HG03159 (cell line): ENCODE measurements at regions not wholly inside any gene's neighbourhood (a gene's known extent, or its start where the extent isn't known, plus 50 kb on each side); places are given as distances from the start of the nearest gene placed in this dataset.
"Not testable (repeated sequence)": the region's sequence is repeated elsewhere in the genome, so short reads cannot be mapped to it uniquely, and the experiment has no call there.

Experiments
- ATAC-seq: cut with Tn5 transposase; IDR thresholded peaks from one replicate; pipeline ENCODE4 v1.9.1; 2021; ENCODE audit warnings: mild to moderate bottlenecking, moderate library complexity; ENCODE audit not compliant: unreplicated experiment

DNA sequence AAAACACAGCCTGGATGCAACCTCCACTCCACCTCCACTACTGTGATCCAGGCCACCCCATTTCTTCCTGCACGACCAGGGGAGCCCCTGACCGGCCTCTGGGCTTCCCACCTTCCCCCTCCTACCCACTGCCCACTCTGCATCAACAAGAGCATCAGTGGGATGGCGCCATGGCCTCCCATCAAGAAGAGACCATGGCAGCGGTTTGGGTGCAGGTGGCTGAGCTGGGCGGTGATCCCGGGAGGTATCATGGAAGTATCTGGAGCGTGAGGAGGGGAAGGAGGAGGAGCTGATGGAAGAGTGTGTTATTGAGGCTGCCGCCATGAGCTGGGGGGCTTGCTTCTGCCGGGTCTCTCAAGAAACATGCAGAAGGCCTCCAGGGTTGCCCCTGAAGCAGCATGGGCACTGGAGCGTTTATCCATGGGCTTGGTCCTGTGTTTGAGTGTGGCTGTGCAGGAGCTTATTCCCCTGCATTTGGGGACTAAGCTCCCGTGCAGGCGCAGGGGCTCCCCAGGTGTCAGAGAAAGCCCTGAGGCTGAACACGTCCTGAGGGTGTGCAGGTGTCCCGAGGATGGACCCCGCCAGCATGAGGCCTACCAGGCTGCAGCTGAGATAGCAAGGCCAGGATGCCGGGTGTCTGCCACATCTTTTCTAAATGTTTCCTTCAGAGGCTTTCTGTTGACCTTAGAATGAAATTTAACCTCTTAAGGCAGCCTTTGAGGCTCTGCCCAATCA, 99.2 kb upstream of the PCBD1 start:
- no peak for ATAC-seq

- not testable (repeated sequence) for ATAC-seq
Measured at GRCh38 chr10:70990156-70990555, 101.8 kb upstream of the PCBD1 start.

- ATAC-seq, result no peak
Measured at GRCh38 chr10:70990681-70991080, 102.3 kb upstream of the PCBD1 start.

- ATAC-seq, result no peak
Measured at GRCh38 chr10:70991140-70992124, 103.1 kb upstream of the PCBD1 start.

- no peak for ATAC-seq
Measured at GRCh38 chr10:70992436-70992835, 104.1 kb upstream of the PCBD1 start.

DNA sequence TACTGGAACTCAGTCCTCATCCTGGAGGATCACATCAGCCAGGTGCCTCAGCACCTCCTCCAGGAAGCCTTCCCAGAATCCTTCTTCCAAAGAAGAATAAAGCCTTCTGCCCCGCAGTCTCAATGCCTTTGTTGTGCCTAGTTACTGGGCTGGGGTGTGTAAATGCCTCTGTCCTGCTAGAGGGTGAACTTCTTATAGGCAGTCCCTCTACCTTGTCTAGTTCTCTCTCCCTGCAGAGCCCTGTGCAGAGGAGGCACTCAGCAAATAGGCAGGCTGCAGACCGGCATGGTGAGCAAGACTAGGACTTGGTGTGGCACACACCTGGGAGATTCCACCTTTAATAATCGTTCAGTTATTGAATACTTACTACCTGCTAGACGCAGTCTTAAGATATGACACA, 104.7 kb upstream of the PCBD1 start:
- ATAC-seq, result no peak

DNA sequence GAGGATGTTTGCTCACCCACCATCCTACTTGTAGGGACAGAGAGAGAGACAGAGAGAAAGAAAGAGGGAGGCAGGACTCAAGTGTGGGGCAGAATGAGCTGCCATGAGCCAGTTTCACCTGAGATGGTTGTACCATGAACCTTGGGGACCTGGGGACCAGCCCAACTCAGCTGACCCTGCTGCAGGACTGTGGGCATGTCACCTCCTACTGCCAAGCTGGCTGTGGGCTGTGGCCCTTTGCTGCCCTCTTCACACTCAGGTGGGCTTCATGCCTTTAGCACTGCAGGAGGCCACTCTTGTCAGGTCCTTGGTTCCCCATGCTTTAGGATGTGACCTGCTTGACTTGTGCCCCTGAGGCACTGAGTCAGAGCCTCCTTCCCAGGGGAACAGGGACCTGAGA, 108.2 kb upstream of the PCBD1 start:
- no peak for ATAC-seq

- no peak for ATAC-seq
Measured at GRCh38 chr10:70997236-70997635, 108.9 kb upstream of the PCBD1 start.

DNA sequence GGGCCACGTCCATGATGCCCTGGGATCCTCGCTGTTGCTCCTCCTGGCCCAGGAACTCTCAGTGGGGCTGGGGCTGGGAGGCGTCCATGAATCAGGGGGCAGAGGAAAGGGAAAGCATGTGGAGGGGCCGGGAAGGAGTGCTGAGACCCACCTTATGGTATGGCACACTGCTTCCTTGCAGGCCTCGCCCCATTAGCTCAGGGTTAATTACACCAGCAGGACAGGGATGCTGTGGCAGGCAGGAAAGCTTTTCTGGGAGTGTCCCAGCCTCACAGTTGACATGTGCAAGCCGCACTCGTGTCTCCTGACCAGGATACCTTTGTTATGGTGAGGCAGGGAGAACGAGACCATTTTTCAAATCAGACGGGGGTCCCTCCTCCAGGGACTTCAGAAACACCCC, 109.7 kb upstream of the PCBD1 start:
- ATAC-seq, result no peak

GRCh38 chr10:71001470-71001869, 113.1 kb upstream of the PCBD1 start:
- no peak for ATAC-seq

DNA sequence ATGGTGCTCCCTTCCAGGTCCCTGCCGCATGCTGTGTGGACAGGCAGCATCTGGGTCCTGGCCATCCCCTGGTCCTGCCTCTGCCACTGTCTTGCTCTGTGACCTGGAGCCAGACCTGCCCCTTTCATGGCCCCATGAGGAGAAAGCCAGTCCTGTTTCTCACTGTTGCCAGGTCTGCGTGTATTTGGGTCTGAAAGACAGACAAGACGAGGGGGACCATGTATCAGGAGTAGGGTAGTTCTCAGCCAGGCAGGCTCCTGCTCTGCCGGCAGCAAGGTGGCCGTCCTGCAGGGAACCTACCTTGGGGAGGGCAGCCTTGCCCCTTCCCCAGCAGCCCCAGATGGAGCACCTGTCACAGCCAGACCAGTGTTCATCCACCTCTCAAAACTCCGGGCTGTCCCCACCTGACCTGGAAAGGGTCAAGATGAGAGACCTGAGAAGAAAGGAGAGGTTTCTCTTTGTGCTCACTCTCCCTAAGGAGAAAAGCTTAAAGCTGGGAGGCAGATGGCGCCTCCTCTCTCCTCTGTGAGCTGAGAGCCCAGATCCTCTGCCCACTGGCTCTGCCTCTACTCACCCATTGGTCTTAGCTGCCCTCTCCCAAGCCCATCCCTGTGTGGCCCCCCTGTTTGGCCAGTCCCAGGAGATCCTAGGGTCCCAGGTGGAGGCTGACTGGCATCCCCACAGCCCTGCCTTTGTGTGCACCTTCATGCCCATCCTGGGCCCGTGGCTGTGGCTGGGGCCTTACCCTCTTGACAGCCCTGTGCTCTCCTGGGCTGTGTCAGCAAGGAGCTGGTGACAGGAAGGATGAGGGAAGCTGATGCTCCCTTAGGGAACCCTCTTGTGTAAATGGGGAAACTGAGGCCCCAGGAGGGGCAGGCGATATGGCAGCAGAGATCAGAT, 116.1 kb upstream of the PCBD1 start:
- no peak for ATAC-seq

DNA sequence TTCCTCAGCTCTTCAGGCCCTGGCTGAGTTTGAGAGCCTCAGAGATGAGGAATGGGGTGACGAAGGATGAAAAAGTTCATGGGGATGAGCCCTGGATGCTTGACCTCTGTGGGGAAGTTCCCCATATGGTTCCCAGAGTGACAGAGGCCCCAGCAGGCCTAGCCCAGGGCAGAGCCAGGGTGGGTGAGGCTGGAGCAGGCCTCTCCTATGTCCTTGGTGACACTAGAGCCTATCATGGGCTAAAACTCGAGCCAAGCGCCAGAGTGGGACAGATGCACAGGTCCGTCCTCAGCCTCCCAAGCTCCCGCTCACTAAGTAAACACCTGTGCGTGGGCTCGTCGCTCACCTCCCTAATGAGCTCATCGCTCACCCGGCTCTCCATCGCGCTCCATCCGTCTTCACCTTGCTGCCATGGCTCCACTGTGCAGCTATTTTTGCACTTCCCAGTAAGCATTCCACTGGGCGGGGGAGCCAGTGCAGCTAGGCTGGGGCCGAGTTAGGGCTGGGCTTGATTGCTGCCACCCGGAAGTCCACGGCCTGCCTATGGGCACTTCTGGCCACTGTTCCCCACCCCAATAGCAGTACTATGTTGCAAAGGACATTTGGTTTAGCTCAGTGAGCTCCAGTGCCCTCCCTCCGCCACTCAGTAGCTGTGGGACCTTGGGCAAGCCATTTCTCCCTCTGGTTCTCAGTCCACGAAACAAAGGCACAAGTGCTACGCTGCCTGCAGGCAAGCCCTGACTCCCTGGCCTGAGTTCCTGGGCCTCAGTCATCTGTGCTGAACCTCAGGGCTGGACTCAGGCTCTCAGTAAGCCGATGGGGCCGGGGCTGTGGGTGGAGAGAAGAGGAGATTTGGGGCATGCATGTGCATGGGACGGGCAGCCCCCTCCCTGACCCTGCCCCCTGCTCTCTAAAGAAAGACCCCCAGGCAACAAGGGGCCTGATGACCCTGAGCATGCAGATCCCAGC, 117.3 kb upstream of the PCBD1 start:
- ATAC-seq, result no peak

DNA sequence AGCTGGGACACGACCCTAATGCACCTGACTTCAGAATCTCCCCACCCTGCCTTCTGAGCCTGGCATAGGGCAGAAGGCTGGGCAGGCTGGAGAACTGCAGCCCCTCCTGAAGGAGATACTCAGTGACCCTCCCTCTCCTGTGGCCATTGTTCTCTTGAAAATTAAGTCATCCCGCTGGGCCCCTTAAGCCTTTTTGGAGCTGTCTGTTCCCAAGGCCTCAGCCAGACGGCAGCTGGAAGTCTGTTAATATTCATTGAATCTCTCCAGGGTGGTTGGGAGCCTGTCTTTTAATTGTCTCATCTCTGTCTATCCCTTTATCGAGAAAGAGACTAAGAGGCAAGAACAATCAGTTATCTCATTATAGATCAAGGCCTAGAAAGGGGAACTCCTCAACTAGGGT, 118.1 kb upstream of the PCBD1 start:
- no peak for ATAC-seq

DNA sequence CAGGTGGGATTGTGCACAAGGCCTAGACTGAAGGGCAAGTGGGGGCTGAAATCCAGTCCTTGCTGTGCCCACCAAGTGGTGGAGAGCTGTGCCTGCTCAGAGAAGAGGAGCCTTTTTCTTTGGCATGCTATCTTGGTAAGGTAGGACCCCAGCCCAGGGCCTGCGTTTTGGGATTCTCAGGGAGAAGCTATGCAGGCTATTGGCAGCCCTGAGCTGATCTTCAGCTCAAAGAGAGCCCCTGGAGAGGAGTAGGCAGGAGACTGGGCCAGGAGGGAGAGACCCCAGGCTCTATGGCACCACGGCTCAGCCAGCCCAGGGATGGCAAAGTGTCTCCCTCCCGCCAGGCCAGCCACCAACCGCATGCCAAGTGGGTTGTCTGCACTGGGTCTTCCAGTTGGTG, 119.2 kb upstream of the PCBD1 start:
- ATAC-seq, result no peak

DNA sequence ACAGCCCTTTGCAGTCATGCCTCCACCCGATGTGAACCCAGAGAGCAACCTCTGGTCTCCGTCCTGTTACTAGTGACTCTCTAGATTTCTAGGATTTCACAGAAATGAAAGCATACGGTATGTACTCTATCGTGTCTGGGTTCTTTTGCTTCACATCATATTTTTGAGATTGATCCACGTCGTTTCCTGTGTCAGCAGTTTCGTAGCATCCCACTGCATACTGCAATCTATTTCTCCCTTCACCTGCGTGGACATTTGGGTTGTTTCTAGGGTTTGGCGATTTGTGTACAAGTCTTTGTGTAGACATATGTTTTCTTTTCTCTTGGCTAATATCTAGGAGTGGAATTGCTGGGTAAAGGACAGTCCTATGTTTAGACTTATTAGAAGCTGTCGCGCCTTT, 119.8 kb upstream of the PCBD1 start:
- ATAC-seq, result no peak

- ATAC-seq, result no peak
Measured at GRCh38 chr10:71009126-71009525, 120.8 kb upstream of the PCBD1 start.

- no peak for ATAC-seq
Measured at GRCh38 chr10:71010730-71011129, 122.4 kb upstream of the PCBD1 start.

DNA sequence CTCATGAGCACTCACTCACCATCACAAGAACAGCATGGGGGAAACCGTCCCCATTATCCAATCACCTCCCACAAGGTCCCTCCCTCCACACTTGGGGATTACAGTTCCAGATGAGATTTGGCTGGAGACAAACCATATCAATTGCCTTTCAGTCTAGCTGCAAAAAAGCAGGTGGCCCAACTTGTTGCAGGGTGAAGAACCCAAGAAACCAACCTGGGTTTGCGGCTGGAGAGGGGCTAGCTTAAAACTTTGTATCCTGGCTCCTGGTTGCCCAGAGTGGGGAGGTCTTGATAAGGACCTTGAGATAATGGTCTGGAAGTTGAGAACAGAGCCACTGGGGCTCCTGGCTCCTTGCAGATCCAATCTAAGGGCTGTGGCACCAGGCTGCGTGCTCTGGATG, 122.8 kb upstream of the PCBD1 start:
- no peak for ATAC-seq

GRCh38 chr10:71014021-71014805, 125.8 kb upstream of the PCBD1 start:
- ATAC-seq, result no peak
